AG04450 (cell line): ENCODE measurements at regions not wholly inside any gene's neighbourhood (a gene's known extent, or its start where the extent isn't known, plus 50 kb on each side); places are given as distances from the start of the nearest gene placed in this dataset.

Experiments
- CTCF ChIA-PET: fragments of 300-600, 350-600 bp; formaldehyde crosslinking; extraction: SDS; loops from one replicate; lab custom pipeline; 2022; ENCODE audit warnings: antibody characterized with exemption, inconsistent platforms; lab: Charles Lee
- POLR2A ChIA-PET: fragments of 350-600 bp; formaldehyde crosslinking; extraction: SDS; loops from one replicate; lab custom pipeline; 2021; ENCODE audit warnings: antibody characterized with exemption, inconsistent platforms; lab: Yijun Ruan, JAX
- DNase-seq: peaks from one replicate; pipeline ENCODE4 v3.0.0-alpha.2; 2011; ENCODE audit warnings: low read depth, low spot score
- H3K27ac ChIP-seq: one replicate; pipeline ENCODE4 v1.5.1; 2012; ENCODE audit warnings: low read depth, low read length, control low read depth
- H3K27me3 ChIP-seq: one replicate; pipeline ENCODE4 v1.6.0; 2012; ENCODE audit warnings: low read length; ENCODE audit not compliant: control insufficient read depth, insufficient read depth
- H3K4me3 ChIP-seq: 2 replicates; pipeline ENCODE4 v1.5.1; 2011; ENCODE audit warnings: mild to moderate bottlenecking, low read depth, low read length, control low read depth
- H3K9me3 ChIP-seq: 2 replicates; pipeline ENCODE4 v1.5.1; 2012; ENCODE audit warnings: low read length; ENCODE audit not compliant: control insufficient read depth, insufficient read depth
- CTCF ChIP-seq: IDR thresholded peaks from 2 replicates; pipeline ENCODE4 v1.5.1; 2011; ENCODE audit warnings: low read depth, low read length, control low read depth, inconsistent platforms

GRCh38 chr3:124635169-124635539 is 95.1 kb upstream of the UMPS start:
- Histone ChIP-seq H3K4me3 (no peak overlapping the region), H3K9me3 (no peaks in the 10 kb centered on the region), H3K27me3 (peaks cover 34% of the 10 kb centered on the region), H3K27ac (no peak overlapping the region)
- ChIA-PET POLR2A (no interaction called here), CTCF (no interaction called here)
- no peak for DNase-seq
- no peak for TF ChIP-seq CTCF

GRCh38 chr3:124636101-124636862 is 94.0 kb upstream of the UMPS start:
- TF ChIP-seq CTCF = no peak
- POLR2A ChIA-PET = no interaction called here
- DNase-seq = no peak
- Histone ChIP-seq H3K9me3 (no peaks in the 10 kb centered on the region), H3K4me3 (no peak overlapping the region), H3K27me3 (peaks cover 33% of the 10 kb centered on the region), H3K27ac (no peak overlapping the region)
- CTCF ChIA-PET = interaction anchor here (0.6 kb wide), 1 partner anchor 12 kb away, joined by 3 read pairs; no protein-coding TSS in a partner anchor

- CTCF ChIA-PET = interaction anchor here (0.6 kb wide), 1 partner anchor 12 kb away, joined by 3 read pairs; no protein-coding TSS in a partner anchor
- no peaks in the 10 kb centered on the region for H3K9me3 ChIP-seq
- POLR2A ChIA-PET = no interaction called here
- no peak overlapping the region for H3K4me3 ChIP-seq
- DNase-seq = no peak
- H3K27ac ChIP-seq = no peak overlapping the region
- TF ChIP-seq CTCF = no peak
- H3K27me3 ChIP-seq = peaks cover 34% of the 10 kb centered on the region
Observed at GRCh38 chr3:124636863-124637296, 93.4 kb upstream of the UMPS start.

GRCh38 chr3:124639406-124640237 is 90.6 kb upstream of the UMPS start:
- ChIA-PET POLR2A (no interaction called here), CTCF (interaction anchor here (1.5 kb wide), 1 partner anchor 49 kb away, joined by 6 read pairs; no protein-coding TSS in a partner anchor)
- no peak for TF ChIP-seq CTCF
- no peak for DNase-seq
- no peak overlapping the region for H3K27ac ChIP-seq
- peaks cover 35% of the 10 kb centered on the region for H3K27me3 ChIP-seq
- no peaks in the 10 kb centered on the region for H3K9me3 ChIP-seq
- no peak overlapping the region for H3K4me3 ChIP-seq
